Loucy (cell line): ENCODE measurements at regions not wholly inside any gene's neighbourhood (a gene's known extent, or its start where the extent isn't known, plus 50 kb on each side); places are given as distances from the start of the nearest gene placed in this dataset.

Experiments
- H2AFZ ChIP-seq: fragments of 200-600 bp; sonication (generic); 2 replicates; pipeline ENCODE4 v1.6.0; 2016; ENCODE audit warnings: antibody characterized with exemption, mild to moderate bottlenecking, low read length, moderate library complexity
- H3F3A ChIP-seq: fragments of 200-600 bp; 2 replicates; pipeline ENCODE4 v1.6.0; 2016; ENCODE audit warnings: antibody characterized with exemption, low read depth, mild to moderate bottlenecking
- H3K27me3 ChIP-seq: fragments of 200-600 bp; sonication (generic); 2 replicates; pipeline ENCODE4 v1.6.1; 2014; ENCODE audit warnings: low read length, mild to moderate bottlenecking; ENCODE audit not compliant: insufficient read depth, poor library complexity, severe bottlenecking
- H3K36me3 ChIP-seq: fragments of 200-600 bp; sonication (generic); 2 replicates; pipeline ENCODE4 v1.6.1; 2016; ENCODE audit warnings: low read length; ENCODE audit not compliant: insufficient read depth
- H3K4me1 ChIP-seq: fragments of 200-600 bp; sonication (generic); 2 replicates; pipeline ENCODE4 v1.5.1; 2014; ENCODE audit warnings: low read length, mild to moderate bottlenecking; ENCODE audit not compliant: insufficient read depth, poor library complexity, severe bottlenecking
- H3K4me2 ChIP-seq: fragments of 200-600 bp; sonication (generic); 2 replicates; pipeline ENCODE4 v1.6.0; 2014; ENCODE audit warnings: antibody characterized with exemption, low read length, low read depth, mild to moderate bottlenecking; ENCODE audit not compliant: poor library complexity, severe bottlenecking
- H3K4me3 ChIP-seq: fragments of 200-600 bp; sonication (generic); 2 replicates; pipeline ENCODE4 v1.5.1; 2014; ENCODE audit warnings: low read length, mild to moderate bottlenecking, mixed read lengths; ENCODE audit not compliant: poor library complexity, severe bottlenecking
- H3K79me2 ChIP-seq: fragments of 200-600 bp; sonication (generic); 2 replicates; pipeline ENCODE4 v1.6.1; 2014; ENCODE audit warnings: low read length; ENCODE audit not compliant: insufficient read depth
- H3K9ac ChIP-seq: fragments of 200-600 bp; sonication (generic); 2 replicates; pipeline ENCODE4 v1.6.0; 2014; ENCODE audit warnings: mild to moderate bottlenecking, low read depth, low read length, moderate library complexity; ENCODE audit not compliant: poor library complexity, severe bottlenecking
- H3K9me2 ChIP-seq: fragments of 200-600 bp; sonication (generic); replicated peaks from 2 replicates; pipeline ENCODE4 v1.6.1; 2016; ENCODE audit warnings: low read depth, low read length, mixed read lengths
- H3K9me3 ChIP-seq: fragments of 200-600 bp; sonication (generic); 2 replicates; pipeline ENCODE4 v1.6.1; 2014; ENCODE audit warnings: mild to moderate bottlenecking, antibody characterized with exemption, low read length, low read depth; ENCODE audit not compliant: insufficient read depth
- H4K20me1 ChIP-seq: fragments of 200-600 bp; sonication (generic); 2 replicates; pipeline ENCODE4 v1.6.0; 2014; ENCODE audit warnings: antibody characterized with exemption, low read length, mild to moderate bottlenecking; ENCODE audit not compliant: insufficient read depth, poor library complexity, severe bottlenecking
- CTCF ChIP-seq: fragments of 200-600 bp; sonication (generic); conservative IDR thresholded peaks from 2 replicates; pipeline ENCODE4 v1.5.1; 2014; ENCODE audit warnings: mild to moderate bottlenecking, antibody characterized with exemption, low read length
- EZH2phosphoT487 ChIP-seq: fragments of 200-600 bp; IDR thresholded peaks from 2 replicates; pipeline ENCODE4 v1.6.1; 2018; ENCODE audit warnings: antibody characterized with exemption, mild to moderate bottlenecking, moderate library complexity, borderline replicate concordance

GRCh38 chr1:243902100-243902499 lies 52.1 kb upstream of the AKT3 start:
- H3K9me3 ChIP-seq = no peaks in the 10 kb centered on the region
- H4K20me1 ChIP-seq = no peaks in the 10 kb centered on the region
- no peak overlapping the region for H3K4me2 ChIP-seq

More at GRCh38 chr1:243902100-243902499, 52.1 kb upstream of the AKT3 start:
- Histone ChIP-seq H3K4me1 (no peaks in the 10 kb centered on the region), H3K36me3 (no peaks in the 10 kb centered on the region), H3K79me2 (no peaks in the 10 kb centered on the region), H3F3A (no peaks in the 10 kb centered on the region), H3K4me3 (no peak overlapping the region), H3K27me3 (no peaks in the 10 kb centered on the region), H2AFZ (no peak overlapping the region), H3K9me2 (no peaks in the 10 kb centered on the region), H3K9ac (no peak overlapping the region)
- TF ChIP-seq CTCF (no peak), EZH2phosphoT487 (no peak)
